ENCODE measurements at regions not wholly inside any gene's neighbourhood (a gene's known extent, or its start where the extent isn't known, plus 50 kb on each side); places are given as distances from the start of the nearest gene placed in this dataset.

GRCh38 chr2:455913-456312 is 168.0 kb upstream of the ALKAL2 start:
- POLR2A ChIA-PET = no interaction called here
- WGBS (ENCODE audit: low lambda C conversion rate) = 18% methylated on average over 2 of the region's 2 CpGs
- no peaks in the 10 kb centered on the region; the same call in 1 of the 2 replicates for H3K9me3 ChIP-seq

GRCh38 chr2:455015-455705 is 167.3 kb upstream of the ALKAL2 start:
- ChIA-PET CTCF (no interaction called here), POLR2A (no interaction called here)
- H3K4me3 ChIP-seq (ENCODE audit: low read depth in 2 of 2, low read length in 1 of 2) = no peak overlapping the region
- H3K27me3 ChIP-seq (ENCODE audit: insufficient read depth) = no peaks in the 10 kb centered on the region
- DNase-seq = no peak
- no peaks in the 10 kb centered on the region for H3K79me2 ChIP-seq (ENCODE audit: insufficient read depth)
- WGBS (ENCODE audit: low lambda C conversion rate) = 44% methylated on average over 17 of the region's 17 CpGs
- H3K27ac ChIP-seq (ENCODE audit: low read depth in 2 of 2, low read length in 1 of 2) = no peak overlapping the region
- no peaks in the 10 kb centered on the region for H3K9me2 ChIP-seq
- H3K9me3 ChIP-seq = no peaks in the 10 kb centered on the region; the same call in 1 of the 2 replicates
- no peaks in the 10 kb centered on the region for H3F3A ChIP-seq (replicated peaks; ENCODE audit: insufficient read depth)
- H3K9ac ChIP-seq = no peak overlapping the region
- H4K20me1 ChIP-seq (ENCODE audit: insufficient read depth) = no peaks in the 10 kb centered on the region
- H3K36me3 ChIP-seq (replicated peaks in 1 of 2; ENCODE audit: control insufficient read depth in 1 of 2, insufficient read depth in 2 of 2, low read length in 1 of 2) = no peaks in the 10 kb centered on the region
- H3K4me1 ChIP-seq (ENCODE audit: control insufficient read depth in 1 of 2, insufficient read depth in 2 of 2, low read depth in 1 of 2, low read length in 1 of 2) = peaks cover 0 to 7% of the 10 kb centered on the region in 2 experiments; a peak in 2 of 4 replicates
- no peak overlapping the region for H2AFZ ChIP-seq (ENCODE audit: low read depth)
- H3K4me2 ChIP-seq = no peak overlapping the region
- TF ChIP-seq SIN3A (IDR thresholded peaks at IDR 0.05; ENCODE audit: borderline replicate concordance, low read depth, low read length) = no peak
- TF ChIP-seq, protein P1, sequence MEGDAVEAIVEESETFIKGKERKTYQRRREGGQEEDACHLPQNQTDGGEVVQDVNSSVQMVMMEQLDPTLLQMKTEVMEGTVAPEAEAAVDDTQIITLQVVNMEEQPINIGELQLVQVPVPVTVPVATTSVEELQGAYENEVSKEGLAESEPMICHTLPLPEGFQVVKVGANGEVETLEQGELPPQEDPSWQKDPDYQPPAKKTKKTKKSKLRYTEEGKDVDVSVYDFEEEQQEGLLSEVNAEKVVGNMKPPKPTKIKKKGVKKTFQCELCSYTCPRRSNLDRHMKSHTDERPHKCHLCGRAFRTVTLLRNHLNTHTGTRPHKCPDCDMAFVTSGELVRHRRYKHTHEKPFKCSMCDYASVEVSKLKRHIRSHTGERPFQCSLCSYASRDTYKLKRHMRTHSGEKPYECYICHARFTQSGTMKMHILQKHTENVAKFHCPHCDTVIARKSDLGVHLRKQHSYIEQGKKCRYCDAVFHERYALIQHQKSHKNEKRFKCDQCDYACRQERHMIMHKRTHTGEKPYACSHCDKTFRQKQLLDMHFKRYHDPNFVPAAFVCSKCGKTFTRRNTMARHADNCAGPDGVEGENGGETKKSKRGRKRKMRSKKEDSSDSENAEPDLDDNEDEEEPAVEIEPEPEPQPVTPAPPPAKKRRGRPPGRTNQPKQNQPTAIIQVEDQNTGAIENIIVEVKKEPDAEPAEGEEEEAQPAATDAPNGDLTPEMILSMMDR (IDR thresholded peaks at IDR 0.05) = no peak
- no peak for TF ChIP-seq TEAD4 (IDR thresholded peaks at IDR 0.05; ENCODE audit: borderline replicate concordance, insufficient read depth)
- TF ChIP-seq FOXJ3 (CRISPR knock-in tag; IDR thresholded peaks at IDR 0.05) = no peak
- TF ChIP-seq RFX5 (IDR thresholded peaks at IDR 0.05; ENCODE audit: low read length) = no peak
- TF ChIP-seq EP300 (IDR thresholded peaks at IDR 0.05; ENCODE audit: borderline replicate concordance in 1 of 2, low read depth in 1 of 2, low read length in 1 of 2) = no peak
- no peak for TF ChIP-seq NFIC (IDR thresholded peaks at IDR 0.05; ENCODE audit: borderline replicate concordance)
- TF ChIP-seq RCOR1 (IDR thresholded peaks at IDR 0.05; ENCODE audit: low read length) = no peak
- no peak for TF ChIP-seq ZBTB33 (IDR thresholded peaks at IDR 0.05; ENCODE audit: borderline replicate concordance, low read depth)
- TF ChIP-seq TAF1 (IDR thresholded peaks at IDR 0.05; ENCODE audit: borderline replicate concordance, low read depth, low read length) = no peak

More at GRCh38 chr2:455913-456312, 168.0 kb upstream of the ALKAL2 start:
- Histone ChIP-seq H3K27me3 (ENCODE audit: insufficient read depth) (no peaks in the 10 kb centered on the region), H3K9me2 (no peaks in the 10 kb centered on the region), H3K36me3 (replicated peaks in 1 of 2; ENCODE audit: control insufficient read depth in 1 of 2, insufficient read depth in 2 of 2, low read length in 1 of 2) (no peaks in the 10 kb centered on the region), H2AFZ (ENCODE audit: low read depth) (no peak overlapping the region), H4K20me1 (ENCODE audit: insufficient read depth) (no peaks in the 10 kb centered on the region), H3K27ac (ENCODE audit: low read depth in 2 of 2, low read length in 1 of 2) (no peak overlapping the region), H3K4me3 (ENCODE audit: low read depth in 2 of 2, low read length in 1 of 2) (no peak overlapping the region), H3F3A (replicated peaks; ENCODE audit: insufficient read depth) (no peaks in the 10 kb centered on the region), H3K4me2 (no peak overlapping the region), H3K9ac (no peak overlapping the region), H3K79me2 (ENCODE audit: insufficient read depth) (no peaks in the 10 kb centered on the region), H3K4me1 (ENCODE audit: control insufficient read depth in 1 of 2, insufficient read depth in 2 of 2, low read depth in 1 of 2, low read length in 1 of 2) (peaks cover 0 to 5% of the 10 kb centered on the region in 2 experiments; a peak in 2 of 4 replicates)
- no peak for DNase-seq
- CTCF ChIA-PET = interaction anchor here (0.5 to 1.3 kb wide), 4 partner anchors 11 to 181 kb away, joined by 3 to 5 read pairs (median 3); no protein-coding TSS in a partner anchor
- TF ChIP-seq RFX5 (IDR thresholded peaks at IDR 0.05; ENCODE audit: low read length) (no peak), MXI1 (IDR thresholded peaks at IDR 0.05; ENCODE audit: low read depth, low read length) (no peak), TCF12 (IDR thresholded peaks at IDR 0.05) (no peak), EP300 (IDR thresholded peaks at IDR 0.05; ENCODE audit: borderline replicate concordance in 1 of 2, low read depth in 1 of 2, low read length in 1 of 2) (no peak), JUND (IDR thresholded peaks at IDR 0.05) (no peak), CHD2 (IDR thresholded peaks at IDR 0.05; ENCODE audit: low read length, partially characterized antibody) (no peak), YY1 (IDR thresholded peaks at IDR 0.05; ENCODE audit: low read depth) (no peak), SMC3 (IDR thresholded peaks at IDR 0.05; ENCODE audit: low read depth, low read length) (no peak), SIN3A (IDR thresholded peaks at IDR 0.05; ENCODE audit: borderline replicate concordance, low read depth, low read length) (no peak), ZBTB33 (IDR thresholded peaks at IDR 0.05; ENCODE audit: borderline replicate concordance, low read depth) (no peak), RXRA (IDR thresholded peaks at IDR 0.05; ENCODE audit: borderline replicate concordance, low read depth) (no peak), EZH2phosphoT487 (IDR thresholded peaks at IDR 0.05; ENCODE audit: borderline replicate concordance, low read depth) (no peak), ELF1 (IDR thresholded peaks at IDR 0.05) (no peak)
